Mesendoderm (in vitro differentiated cells): ENCODE measurements at regions not wholly inside any gene's neighbourhood (a gene's known extent, or its start where the extent isn't known, plus 50 kb on each side); places are given as distances from the start of the nearest gene placed in this dataset.

Experiments used
- DNase-seq: peaks from one replicate; pipeline ENCODE4 v3.0.0; 2013
- H2AK5ac ChIP-seq: 2 replicates; pipeline ENCODE4 v1.6.1; 2013; ENCODE audit warnings: low read length, inconsistent platforms
- H2BK120ac ChIP-seq: 2 replicates; pipeline ENCODE4 v1.6.1; 2013; ENCODE audit warnings: low read depth, mild to moderate bottlenecking, low read length, moderate library complexity, mixed read lengths
- H2BK15ac ChIP-seq: replicated peaks from 2 replicates; pipeline ENCODE4 v1.6.1; 2013; ENCODE audit warnings: low read depth, mild to moderate bottlenecking, moderate library complexity
- H2BK5ac ChIP-seq: 2 replicates; pipeline ENCODE4 v1.6.1; 2013; ENCODE audit warnings: low read length, inconsistent platforms
- H3K18ac ChIP-seq: 2 replicates; pipeline ENCODE4 v1.6.1; 2013; ENCODE audit warnings: mild to moderate bottlenecking, low read length, mixed read lengths
- H3K23ac ChIP-seq: one replicate; pipeline ENCODE4 v1.6.1; 2013; ENCODE audit warnings: low read length
- H3K27ac ChIP-seq: 2 replicates; pipeline ENCODE4 v1.5.1; 2013; ENCODE audit warnings: low read depth, mild to moderate bottlenecking, inconsistent platforms, low read length, moderate library complexity
- H3K27me3 ChIP-seq: 2 replicates; pipeline ENCODE4 v1.6.1; 2013; ENCODE audit warnings: low read length, control low read depth, mild to moderate bottlenecking, inconsistent platforms; ENCODE audit not compliant: insufficient read depth, poor library complexity
- H3K36me3 ChIP-seq: 2 replicates; pipeline ENCODE4 v1.6.1; 2013; ENCODE audit warnings: low read length, inconsistent platforms; ENCODE audit not compliant: control insufficient read depth, insufficient read depth
- H3K4ac ChIP-seq: one replicate; pipeline ENCODE4 v1.6.1; 2013; ENCODE audit warnings: low read depth, mild to moderate bottlenecking, low read length, moderate library complexity
- H3K4me1 ChIP-seq: 2 replicates; pipeline ENCODE4 v1.6.1; 2013; ENCODE audit warnings: low read depth, low read length, inconsistent platforms; ENCODE audit not compliant: control insufficient read depth
- H3K4me2 ChIP-seq: 2 replicates; pipeline ENCODE4 v1.6.1; 2013; ENCODE audit warnings: low read length
- H3K4me3 ChIP-seq: 2 replicates; pipeline ENCODE4 v1.5.1; 2013; ENCODE audit warnings: mild to moderate bottlenecking, low read length
- H3K56ac ChIP-seq: one replicate; pipeline ENCODE4 v1.6.1; 2013; ENCODE audit warnings: low read length
- H3K79me1 ChIP-seq: 2 replicates; pipeline ENCODE4 v1.6.1; 2013; ENCODE audit warnings: low read length, inconsistent platforms
- H3K79me2 ChIP-seq: 2 replicates; pipeline ENCODE4 v1.6.1; 2013; ENCODE audit warnings: mild to moderate bottlenecking, low read length; ENCODE audit not compliant: control insufficient read depth, insufficient read depth
- H3K9ac ChIP-seq: 2 replicates; pipeline ENCODE4 v1.6.1; 2013; ENCODE audit warnings: low read length, inconsistent platforms
- H4K5ac ChIP-seq: one replicate; pipeline ENCODE4 v1.6.1; 2013; ENCODE audit warnings: low read length
- H4K8ac ChIP-seq: one replicate; pipeline ENCODE4 v1.6.1; 2013; ENCODE audit warnings: low read depth, mild to moderate bottlenecking, control low read depth, low read length, moderate library complexity
- WGBS: extraction: QIAGEN DNeasy Blood & Tissue Kit; methylation state at CpG from one replicate; pipeline ENCODE4 v1.1.7; 2013; ENCODE audit warnings: low lambda C conversion rate, missing lambda C conversion rate; ENCODE audit not compliant: insufficient coverage; ENCODE audit errors: extremely low coverage; 5-methylcytosine and 5-hydroxymethylcytosine counted together

GRCh38 chr11:128407962-128408361 is 179.4 kb downstream of the ETS1 start:
- Histone ChIP-seq H2BK5ac (no peak overlapping the region), H3K4me2 (no peak overlapping the region), H3K56ac (no peak overlapping the region), H3K4ac (no peak overlapping the region), H4K5ac (no peak overlapping the region), H3K9ac (no peak overlapping the region), H3K23ac (no peak overlapping the region), H3K4me3 (no peak overlapping the region), H3K4me1 (no peaks in the 10 kb centered on the region), H3K27me3 (no peaks in the 10 kb centered on the region), H3K18ac (no peak overlapping the region), H3K79me2 (no peaks in the 10 kb centered on the region), H3K79me1 (no peaks in the 10 kb centered on the region), H4K8ac (no peak overlapping the region), H3K36me3 (no peaks in the 10 kb centered on the region), H3K27ac (no peak overlapping the region), H2BK15ac (no peak overlapping the region), H2AK5ac (no peak overlapping the region), H2BK120ac (no peak overlapping the region)
- no CpG with 5 or more reads among the region's 1 CpG for WGBS
- DNase-seq: peak; percentile 41

GRCh38 chr11:128405714-128406662 is 181.4 kb downstream of the ETS1 start:
- no peak overlapping the region for H2AK5ac ChIP-seq
- H3K4me2 ChIP-seq: no peak overlapping the region
- H3K79me2 ChIP-seq: no peaks in the 10 kb centered on the region
- no peaks in the 10 kb centered on the region for H3K4me1 ChIP-seq
- peak; percentile 68 for DNase-seq
- no peak overlapping the region for H2BK120ac ChIP-seq
- no peak overlapping the region for H3K27ac ChIP-seq
- no peak overlapping the region for H4K5ac ChIP-seq
- no peaks in the 10 kb centered on the region for H3K27me3 ChIP-seq
- H3K9ac ChIP-seq: no peak overlapping the region
- no peak overlapping the region for H3K56ac ChIP-seq
- no peak overlapping the region for H4K8ac ChIP-seq
- no peak overlapping the region for H2BK15ac ChIP-seq
- no peak overlapping the region for H3K23ac ChIP-seq
- no CpG with 5 or more reads among the region's 8 CpGs for WGBS
- H2BK5ac ChIP-seq: no peak overlapping the region
- no peaks in the 10 kb centered on the region for H3K36me3 ChIP-seq
- no peak overlapping the region for H3K4me3 ChIP-seq
- H3K79me1 ChIP-seq: no peaks in the 10 kb centered on the region
- no peak overlapping the region for H3K18ac ChIP-seq
- H3K4ac ChIP-seq: peak overlapping the region; percentile 70

- Histone ChIP-seq H3K27ac (no peak overlapping the region), H3K56ac (no peak overlapping the region), H2AK5ac (no peak overlapping the region), H3K23ac (no peak overlapping the region), H3K79me2 (no peaks in the 10 kb centered on the region), H4K5ac (no peak overlapping the region), H3K4me2 (no peak overlapping the region), H3K4me1 (no peaks in the 10 kb centered on the region), H2BK120ac (no peak overlapping the region), H3K27me3 (no peaks in the 10 kb centered on the region), H2BK5ac (no peak overlapping the region), H3K4me3 (no peak overlapping the region), H3K79me1 (no peaks in the 10 kb centered on the region), H2BK15ac (no peak overlapping the region), H3K4ac (no peak overlapping the region), H3K9ac (no peak overlapping the region), H4K8ac (no peak overlapping the region), H3K36me3 (no peaks in the 10 kb centered on the region), H3K18ac (no peak overlapping the region)
- no peak for DNase-seq
- WGBS: no CpG with 5 or more reads among the region's 1 CpG
Observed at GRCh38 chr11:128405112-128405511, 182.2 kb downstream of the ETS1 start.

GRCh38 chr11:128404437-128404836 is 182.9 kb downstream of the ETS1 start:
- Histone ChIP-seq H3K18ac (no peak overlapping the region), H3K79me1 (no peaks in the 10 kb centered on the region), H3K23ac (no peak overlapping the region), H3K27ac (no peak overlapping the region), H3K4me2 (no peak overlapping the region), H3K4me1 (no peaks in the 10 kb centered on the region), H2BK120ac (no peak overlapping the region), H3K9ac (no peak overlapping the region), H2AK5ac (no peak overlapping the region), H2BK5ac (no peak overlapping the region), H4K5ac (no peak overlapping the region), H3K36me3 (no peaks in the 10 kb centered on the region), H3K4ac (no peak overlapping the region), H4K8ac (no peak overlapping the region), H3K27me3 (no peaks in the 10 kb centered on the region), H3K4me3 (no peak overlapping the region), H3K56ac (no peak overlapping the region), H2BK15ac (no peak overlapping the region), H3K79me2 (no peaks in the 10 kb centered on the region)
- no peak for DNase-seq
- no CpG with 5 or more reads among the region's 1 CpG for WGBS

GRCh38 chr11:128400382-128401203 is 186.8 kb downstream of the ETS1 start:
- Histone ChIP-seq H2BK120ac (no peak overlapping the region), H3K79me2 (no peaks in the 10 kb centered on the region), H3K56ac (no peak overlapping the region), H3K23ac (no peak overlapping the region), H3K4me1 (no peaks in the 10 kb centered on the region), H3K4me3 (no peak overlapping the region), H3K4ac (no peak overlapping the region), H3K4me2 (no peak overlapping the region), H2BK5ac (no peak overlapping the region), H3K9ac (no peak overlapping the region), H3K36me3 (no peaks in the 10 kb centered on the region), H3K79me1 (no peaks in the 10 kb centered on the region), H3K27me3 (no peaks in the 10 kb centered on the region), H3K27ac (no peak overlapping the region), H2AK5ac (no peak overlapping the region), H3K18ac (no peak overlapping the region), H4K5ac (no peak overlapping the region), H2BK15ac (no peak overlapping the region), H4K8ac (no peak overlapping the region)
- DNase-seq: no peak
- no CpG with 5 or more reads among the region's 8 CpGs for WGBS
